Ascending aorta (tissue), 2 donors: ENCODE measurements at regions not wholly inside any gene's neighbourhood (a gene's known extent, or its start where the extent isn't known, plus 50 kb on each side); places are given as distances from the start of the nearest gene placed in this dataset.

ENCODE experiments used
- DNase-seq, 2 donors: peaks; one replicate each; pipeline ENCODE4 v3.0.0-alpha.2; 2019; ENCODE audit warnings: low spot score in 2 of 2
- H3K27ac ChIP-seq, 2 donors: fragments of 200-600 bp; sonication (generic); one replicate each; pipeline ENCODE4 v1.5.1; 2016 to 2017; ENCODE audit warnings: mild to moderate bottlenecking in 1 of 2
- H3K27me3 ChIP-seq: fragments of 200-600 bp; sonication (generic); one replicate; pipeline ENCODE4 v1.5.1; 2017
- H3K36me3 ChIP-seq, 2 donors: fragments of 200-600 bp; sonication (generic); one replicate each; pipeline ENCODE4 v1.5.1; 2016
- H3K4me1 ChIP-seq, 2 donors: fragments of 200-600 bp; sonication (generic); one replicate each; pipeline ENCODE4 v1.5.1; 2016 to 2017; ENCODE audit warnings: mild to moderate bottlenecking in 1 of 2
- H3K4me3 ChIP-seq, 2 donors: fragments of 200-600 bp; sonication (generic); one replicate each; pipeline ENCODE4 v1.5.1; 2016 to 2017; ENCODE audit warnings: mild to moderate bottlenecking in 1 of 2
- H3K9me3 ChIP-seq, 2 donors: fragments of 200-600 bp; sonication (generic); one replicate each; pipeline ENCODE4 v1.5.1; 2016
- intact Hi-C: fragments of 100-400 bp; cut with DNase I; formaldehyde crosslinking; loops from one replicate; pipeline ENCODE4 v1.15.1; 2023
- TF ChIP-seq, protein P1 (sequence below), 3 experiments: fragments of 200-600 bp in 2 of 3; fragments of 450-650 bp in 1 of 3; sonication (generic) in 2 of 3; IDR thresholded peaks; one replicate each; pipeline ENCODE4 v1.5.1; 2016 to 2019; ENCODE audit warnings: antibody characterized with exemption in 3 of 3, mild to moderate bottlenecking in 1 of 3, moderate library complexity in 1 of 3

DNA sequence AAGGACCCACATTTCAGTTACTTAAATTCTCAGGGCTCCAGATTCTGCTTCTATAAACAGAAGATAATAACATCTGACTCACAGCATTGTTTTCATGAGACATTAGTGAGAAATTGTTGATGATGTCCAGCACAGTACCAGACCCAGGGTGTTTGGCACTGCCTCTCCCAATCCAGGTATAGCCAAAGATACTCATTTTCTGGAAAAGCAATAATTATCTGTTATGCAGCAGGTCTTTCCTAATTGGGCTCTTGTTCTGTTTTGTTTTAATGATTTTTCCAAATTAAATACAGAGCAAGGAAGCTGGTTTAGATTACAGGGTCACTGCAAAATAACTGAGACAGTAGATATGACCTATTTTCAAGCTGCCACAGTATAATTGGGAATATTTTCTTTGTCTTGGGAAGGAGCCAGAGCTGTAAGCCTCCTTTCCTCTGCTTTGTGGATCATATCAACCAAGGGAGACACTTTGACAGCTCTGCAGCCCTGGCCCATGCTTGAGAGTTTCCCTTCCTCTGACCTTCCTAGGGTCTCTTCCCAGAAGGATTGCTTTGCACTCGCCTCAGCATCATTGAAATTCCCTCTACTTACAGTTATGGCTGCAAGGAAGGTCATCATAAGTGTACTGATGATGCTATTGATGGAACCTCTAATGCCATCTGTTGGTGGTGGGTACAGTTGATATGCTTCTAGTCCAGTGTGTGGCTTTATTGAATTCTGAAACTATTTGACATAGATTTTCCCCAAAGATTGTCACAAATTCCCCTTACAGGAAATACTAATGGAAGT lies 522.4 kb upstream of the ADAMTS9 start:
- no peaks in the 10 kb centered on the region for H3K27me3 ChIP-seq
- H3K36me3 ChIP-seq: no peaks in the 10 kb centered on the region
- no peak for DNase-seq
- intact Hi-C loops: no loop called here
- TF ChIP-seq, protein P1, sequence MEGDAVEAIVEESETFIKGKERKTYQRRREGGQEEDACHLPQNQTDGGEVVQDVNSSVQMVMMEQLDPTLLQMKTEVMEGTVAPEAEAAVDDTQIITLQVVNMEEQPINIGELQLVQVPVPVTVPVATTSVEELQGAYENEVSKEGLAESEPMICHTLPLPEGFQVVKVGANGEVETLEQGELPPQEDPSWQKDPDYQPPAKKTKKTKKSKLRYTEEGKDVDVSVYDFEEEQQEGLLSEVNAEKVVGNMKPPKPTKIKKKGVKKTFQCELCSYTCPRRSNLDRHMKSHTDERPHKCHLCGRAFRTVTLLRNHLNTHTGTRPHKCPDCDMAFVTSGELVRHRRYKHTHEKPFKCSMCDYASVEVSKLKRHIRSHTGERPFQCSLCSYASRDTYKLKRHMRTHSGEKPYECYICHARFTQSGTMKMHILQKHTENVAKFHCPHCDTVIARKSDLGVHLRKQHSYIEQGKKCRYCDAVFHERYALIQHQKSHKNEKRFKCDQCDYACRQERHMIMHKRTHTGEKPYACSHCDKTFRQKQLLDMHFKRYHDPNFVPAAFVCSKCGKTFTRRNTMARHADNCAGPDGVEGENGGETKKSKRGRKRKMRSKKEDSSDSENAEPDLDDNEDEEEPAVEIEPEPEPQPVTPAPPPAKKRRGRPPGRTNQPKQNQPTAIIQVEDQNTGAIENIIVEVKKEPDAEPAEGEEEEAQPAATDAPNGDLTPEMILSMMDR (IDR thresholded peaks at IDR 0.05): no peak
- no peak overlapping the region for H3K4me3 ChIP-seq
- no peaks in the 10 kb centered on the region for H3K4me1 ChIP-seq
- no peaks in the 10 kb centered on the region for H3K9me3 ChIP-seq
- no peak overlapping the region for H3K27ac ChIP-seq

DNA sequence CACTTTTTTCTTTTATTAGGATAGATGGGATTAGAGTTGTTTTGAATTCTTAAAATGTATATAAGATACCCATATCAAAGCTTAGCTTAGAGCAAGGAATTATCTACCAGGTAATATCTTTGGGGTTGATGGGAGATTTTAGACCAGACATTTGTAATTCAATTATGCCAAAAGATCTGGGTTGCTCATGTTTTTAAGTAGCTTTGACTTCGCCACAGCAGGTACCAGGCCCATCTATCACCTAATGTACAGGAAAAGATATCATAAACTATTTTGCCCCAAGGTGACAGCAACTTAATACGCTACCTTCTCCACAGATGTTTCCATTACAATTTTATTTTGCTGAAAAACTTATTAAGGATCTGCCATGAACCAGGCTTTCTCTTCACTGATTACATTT lies 514.6 kb upstream of the ADAMTS9 start:
- Histone ChIP-seq H3K27me3 (no peaks in the 10 kb centered on the region), H3K4me1 (no peaks in the 10 kb centered on the region), H3K4me3 (no peak overlapping the region), H3K9me3 (no peaks in the 10 kb centered on the region), H3K36me3 (no peaks in the 10 kb centered on the region), H3K27ac (no peak overlapping the region)
- intact Hi-C loops: no loop called here
- TF ChIP-seq, protein P1 (IDR thresholded peaks at IDR 0.05): no peak
- no peak for DNase-seq

DNA sequence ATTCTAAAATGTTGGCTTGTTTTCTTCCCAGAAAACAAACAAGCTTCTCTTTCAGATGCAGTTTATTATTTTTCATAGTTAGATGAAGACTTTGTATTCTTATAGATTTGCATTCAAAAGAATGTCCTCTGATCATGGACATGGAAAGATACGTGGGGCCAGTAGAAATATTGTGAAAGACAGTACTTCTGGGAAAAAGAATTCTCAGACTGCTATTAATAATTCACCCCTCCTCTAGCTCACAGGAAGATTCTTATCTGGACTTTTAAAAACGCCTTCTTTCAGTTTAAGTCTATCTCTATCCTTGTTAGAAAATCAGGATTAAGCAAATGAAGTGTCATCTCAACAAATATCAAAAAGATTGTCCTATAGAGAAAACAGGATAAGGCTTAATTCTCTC lies 514.1 kb upstream of the ADAMTS9 start:
- intact Hi-C loops: no loop called here
- Histone ChIP-seq H3K36me3 (no peaks in the 10 kb centered on the region), H3K27me3 (no peaks in the 10 kb centered on the region), H3K27ac (no peak overlapping the region), H3K9me3 (no peaks in the 10 kb centered on the region), H3K4me1 (no peaks in the 10 kb centered on the region), H3K4me3 (no peak overlapping the region)
- no peak for DNase-seq
- TF ChIP-seq, protein P1 (IDR thresholded peaks at IDR 0.05): no peak

DNA sequence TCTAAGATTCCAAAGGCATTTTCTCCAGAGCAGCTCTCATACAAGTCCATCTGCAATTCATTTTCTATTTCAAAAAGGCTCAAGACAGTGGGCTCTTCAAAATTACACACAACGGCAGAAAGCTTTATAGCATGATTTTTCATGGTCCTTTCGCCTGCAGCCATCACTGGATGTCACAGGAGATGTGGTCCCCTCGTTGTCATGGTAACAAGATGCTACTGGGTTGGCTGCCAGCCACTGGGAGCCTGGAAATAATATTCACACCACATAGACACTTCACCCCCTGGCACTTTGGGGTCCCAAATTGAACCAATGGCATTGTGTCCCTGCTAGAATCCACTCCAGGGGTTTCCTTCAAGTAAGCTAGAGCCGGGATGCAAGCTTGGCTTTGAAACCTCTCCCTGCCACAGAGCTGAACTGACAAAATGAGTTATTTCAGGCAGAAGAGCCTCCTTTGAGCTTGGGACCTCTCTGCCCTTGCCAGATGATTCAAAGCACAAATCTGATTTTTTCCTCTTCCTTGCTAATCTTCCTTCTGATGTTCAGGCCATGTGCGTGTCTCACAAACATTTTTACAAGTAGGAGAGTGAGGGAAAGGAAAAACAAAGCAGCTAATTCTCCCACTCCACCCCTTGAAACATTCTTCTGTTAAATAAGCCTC lies 512.6 kb upstream of the ADAMTS9 start:
- Histone ChIP-seq H3K27ac (no peak overlapping the region), H3K27me3 (no peaks in the 10 kb centered on the region), H3K4me1 (no peaks in the 10 kb centered on the region), H3K36me3 (no peaks in the 10 kb centered on the region), H3K4me3 (no peak overlapping the region), H3K9me3 (no peaks in the 10 kb centered on the region)
- intact Hi-C loops: no loop called here
- TF ChIP-seq, protein P1 (IDR thresholded peaks at IDR 0.05): no peak
- DNase-seq: no peak

DNA sequence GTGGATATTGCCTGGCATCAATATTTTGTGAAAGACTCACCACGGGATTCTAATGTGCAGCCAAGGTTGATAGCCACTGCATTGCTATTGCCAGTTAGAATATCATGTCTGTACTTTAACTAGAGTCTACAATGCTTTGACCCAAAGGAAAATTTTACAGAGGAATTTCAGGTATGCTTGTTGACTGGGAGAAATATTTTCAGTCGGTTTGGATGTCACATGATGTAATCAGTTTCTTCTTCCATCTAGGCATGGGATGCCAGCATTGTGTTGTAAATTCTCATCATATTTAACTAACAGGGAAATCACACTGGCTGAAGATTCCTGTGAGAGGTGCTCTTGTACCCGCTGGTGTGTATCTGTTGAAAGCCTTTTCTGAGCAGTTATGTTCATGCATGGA lies 508.9 kb upstream of the ADAMTS9 start:
- Histone ChIP-seq H3K4me1 (no peaks in the 10 kb centered on the region), H3K4me3 (no peak overlapping the region), H3K27me3 (no peaks in the 10 kb centered on the region), H3K36me3 (no peaks in the 10 kb centered on the region), H3K27ac (no peak overlapping the region), H3K9me3 (no peaks in the 10 kb centered on the region)
- no peak for DNase-seq
- TF ChIP-seq, protein P1 (IDR thresholded peaks at IDR 0.05): no peak
- intact Hi-C loops: no loop called here
